ENCODE measurements at regions not wholly inside any gene's neighbourhood (a gene's known extent, or its start where the extent isn't known, plus 50 kb on each side); places are given as distances from the start of the nearest gene placed in this dataset.
"Not testable (repeated sequence)": the region's sequence is repeated elsewhere in the genome, so short reads cannot be mapped to it uniquely, and the experiment has no call there.

- DNase-seq = no peak
Observed at GRCh38 chr10:55740110-55740509, 620.9 kb downstream of the ZWINT start.

- no peak for DNase-seq
Observed at GRCh38 chr10:55734112-55734511, 626.9 kb downstream of the ZWINT start.

GRCh38 chr10:55704950-55705349 is 656.1 kb downstream of the ZWINT start:
- no peak for DNase-seq

GRCh38 chr10:55668326-55668922 is 692.6 kb downstream of the ZWINT start:
- DNase-seq = no peak

GRCh38 chr10:55653531-55653930 is 707.5 kb downstream of the ZWINT start:
- DNase-seq = no peak

GRCh38 chr10:55641601-55642000 is 719.5 kb downstream of the ZWINT start:
- no peak for DNase-seq

- peak; percentile 10 for DNase-seq
Observed at GRCh38 chr10:55631071-55631654, 729.9 kb downstream of the ZWINT start.

- no peak for DNase-seq
Observed at GRCh38 chr10:55630491-55631056, 730.5 kb downstream of the ZWINT start.

GRCh38 chr10:55629793-55630490 is 731.1 kb downstream of the ZWINT start:
- DNase-seq = no peak

- DNase-seq = no peak
Observed at GRCh38 chr10:55628260-55628701, 732.8 kb downstream of the ZWINT start.

GRCh38 chr10:55627501-55628051 is 733.5 kb downstream of the ZWINT start:
- no peak for DNase-seq

GRCh38 chr10:55601690-55602478 is 759.2 kb downstream of the ZWINT start:
- not testable (repeated sequence) for DNase-seq

GRCh38 chr10:55551603-55552002 is 750.6 kb upstream of the PCDH15 start:
- no peak for DNase-seq

GRCh38 chr10:55550236-55550635 is 749.2 kb upstream of the PCDH15 start:
- no peak for DNase-seq

- DNase-seq = not testable (repeated sequence)
Observed at GRCh38 chr10:55537497-55537896, 736.5 kb upstream of the PCDH15 start.

GRCh38 chr10:55519264-55519663 is 718.2 kb upstream of the PCDH15 start:
- no peak for DNase-seq

- not testable (repeated sequence) for DNase-seq
Observed at GRCh38 chr10:55518416-55518815, 717.4 kb upstream of the PCDH15 start.

- DNase-seq = no peak
Observed at GRCh38 chr10:55509168-55509567, 708.1 kb upstream of the PCDH15 start.

GRCh38 chr10:55500931-55501559 is 700.0 kb upstream of the PCDH15 start:
- no peak for DNase-seq

- DNase-seq = no peak
Observed at GRCh38 chr10:55497893-55498499, 697.0 kb upstream of the PCDH15 start.

GRCh38 chr10:55495555-55495954 is 694.5 kb upstream of the PCDH15 start:
- DNase-seq = no peak

GRCh38 chr10:55491712-55492111 is 690.7 kb upstream of the PCDH15 start:
- no peak for DNase-seq

Measured in NCI-H2081 treated with DMSO at 0.1 percent for 48 hours (cell line).